ENCODE measurements at regions not wholly inside any gene's neighbourhood (a gene's known extent, or its start where the extent isn't known, plus 50 kb on each side); places are given as distances from the start of the nearest gene placed in this dataset.

- Histone ChIP-seq H2AK5ac (ENCODE audit: low read length) (no peak overlapping the region), H3K23ac (ENCODE audit: low read length) (no peak overlapping the region), H4K8ac (ENCODE audit: low read depth, low read length) (no peak overlapping the region), H3K36me3 (ENCODE audit: control insufficient read depth in 1 of 2, insufficient read depth in 2 of 2, low read length in 2 of 2) (no peaks in the 10 kb centered on the region), H3K18ac (ENCODE audit: low read length) (no peak overlapping the region), H3K4ac (ENCODE audit: low read depth, low read length) (no peak overlapping the region), H3K27me3 (ENCODE audit: insufficient read depth, low read length) (no peaks in the 10 kb centered on the region), H3K79me1 (ENCODE audit: low read length) (no peaks in the 10 kb centered on the region), H4K12ac (ENCODE audit: low read depth, low read length) (no peak overlapping the region), H3K79me2 (ENCODE audit: control insufficient read depth, insufficient read depth, low read length, poor library complexity) (no peaks in the 10 kb centered on the region), H3K27ac (ENCODE audit: low read depth, low read length) (no peak overlapping the region), H3K9me3 (ENCODE audit: insufficient read depth, low read depth, low read length) (peaks cover 5% of the 10 kb centered on the region), H3K4me3 (ENCODE audit: low read depth, low read length) (no peak overlapping the region), H3K4me2 (ENCODE audit: low read length) (no peak overlapping the region), H2BK5ac (ENCODE audit: low read depth, low read length, poor library complexity) (no peak overlapping the region), H4K91ac (ENCODE audit: low read depth, low read length) (no peak overlapping the region), H3K14ac (ENCODE audit: low read length) (no peak overlapping the region), H2BK12ac (ENCODE audit: low read length) (no peak overlapping the region), H3K4me1 (ENCODE audit: control insufficient read depth in 1 of 2, insufficient read depth in 2 of 2, low read length in 2 of 2) (no peaks in the 10 kb centered on the region), H2AFZ (ENCODE audit: insufficient read depth, low read length, poor library complexity) (no peak overlapping the region), H2BK120ac (ENCODE audit: insufficient read depth, low read length, poor library complexity) (no peak overlapping the region), H3K9ac (ENCODE audit: low read length) (no peak overlapping the region)
- DNase-seq: no peak
- WGBS (ENCODE audit: extremely low coverage, insufficient coverage, insufficient read length): no CpG with 5 or more reads among the region's 2 CpGs
Measured at GRCh38 chr14:104445086-104445485, 134.5 kb upstream of the C14orf180 start.

- H3K27ac ChIP-seq (ENCODE audit: low read depth, low read length): no peak overlapping the region
- no peak overlapping the region for H3K4ac ChIP-seq (ENCODE audit: low read depth, low read length)
- no peak overlapping the region for H3K23ac ChIP-seq (ENCODE audit: low read length)
- H3K79me1 ChIP-seq (ENCODE audit: low read length): no peaks in the 10 kb centered on the region
- H2AFZ ChIP-seq (ENCODE audit: insufficient read depth, low read length, poor library complexity): no peak overlapping the region
- H2BK5ac ChIP-seq (ENCODE audit: low read depth, low read length, poor library complexity): no peak overlapping the region
- H3K4me1 ChIP-seq (ENCODE audit: control insufficient read depth in 1 of 2, insufficient read depth in 2 of 2, low read length in 2 of 2): no peaks in the 10 kb centered on the region
- H4K12ac ChIP-seq (ENCODE audit: low read depth, low read length): no peak overlapping the region
- H4K8ac ChIP-seq (ENCODE audit: low read depth, low read length): no peak overlapping the region
- H2BK12ac ChIP-seq (ENCODE audit: low read length): no peak overlapping the region
- no peak overlapping the region for H4K91ac ChIP-seq (ENCODE audit: low read depth, low read length)
- H2AK5ac ChIP-seq (ENCODE audit: low read length): no peak overlapping the region
- H3K18ac ChIP-seq (ENCODE audit: low read length): no peak overlapping the region
- WGBS (ENCODE audit: extremely low coverage, insufficient coverage, insufficient read length): no CpG with 5 or more reads among the region's 11 CpGs
- no peaks in the 10 kb centered on the region for H3K27me3 ChIP-seq (ENCODE audit: insufficient read depth, low read length)
- no peak for DNase-seq
- no peak overlapping the region for H3K9ac ChIP-seq (ENCODE audit: low read length)
- H3K4me2 ChIP-seq (ENCODE audit: low read length): no peak overlapping the region
- no peak overlapping the region for H3K14ac ChIP-seq (ENCODE audit: low read length)
- no peak overlapping the region for H3K4me3 ChIP-seq (ENCODE audit: low read depth, low read length)
- H3K79me2 ChIP-seq (ENCODE audit: control insufficient read depth, insufficient read depth, low read length, poor library complexity): no peaks in the 10 kb centered on the region
- H3K9me3 ChIP-seq (ENCODE audit: insufficient read depth, low read depth, low read length): peaks cover 9% of the 10 kb centered on the region
- H3K36me3 ChIP-seq (ENCODE audit: control insufficient read depth in 1 of 2, insufficient read depth in 2 of 2, low read length in 2 of 2): no peaks in the 10 kb centered on the region
- H2BK120ac ChIP-seq (ENCODE audit: insufficient read depth, low read length, poor library complexity): no peak overlapping the region
Measured at GRCh38 chr14:104445832-104446381, 133.7 kb upstream of the C14orf180 start.

GRCh38 chr14:104446611-104447010 is 133.0 kb upstream of the C14orf180 start:
- no peak overlapping the region for H2AFZ ChIP-seq (ENCODE audit: insufficient read depth, low read length, poor library complexity)
- H2BK5ac ChIP-seq (ENCODE audit: low read depth, low read length, poor library complexity): no peak overlapping the region
- no peak overlapping the region for H3K4me3 ChIP-seq (ENCODE audit: low read depth, low read length)
- H4K91ac ChIP-seq (ENCODE audit: low read depth, low read length): no peak overlapping the region
- no peak overlapping the region for H3K18ac ChIP-seq (ENCODE audit: low read length)
- H3K36me3 ChIP-seq (ENCODE audit: control insufficient read depth in 1 of 2, insufficient read depth in 2 of 2, low read length in 2 of 2): no peaks in the 10 kb centered on the region
- no peaks in the 10 kb centered on the region for H3K27me3 ChIP-seq (ENCODE audit: insufficient read depth, low read length)
- H4K8ac ChIP-seq (ENCODE audit: low read depth, low read length): no peak overlapping the region
- no peak overlapping the region for H2BK12ac ChIP-seq (ENCODE audit: low read length)
- H3K79me2 ChIP-seq (ENCODE audit: control insufficient read depth, insufficient read depth, low read length, poor library complexity): no peaks in the 10 kb centered on the region
- H3K27ac ChIP-seq (ENCODE audit: low read depth, low read length): no peak overlapping the region
- no peak overlapping the region for H3K4me2 ChIP-seq (ENCODE audit: low read length)
- H3K79me1 ChIP-seq (ENCODE audit: low read length): no peaks in the 10 kb centered on the region
- no peak overlapping the region for H4K12ac ChIP-seq (ENCODE audit: low read depth, low read length)
- no peaks in the 10 kb centered on the region for H3K4me1 ChIP-seq (ENCODE audit: control insufficient read depth in 1 of 2, insufficient read depth in 2 of 2, low read length in 2 of 2)
- no peak overlapping the region for H2AK5ac ChIP-seq (ENCODE audit: low read length)
- no peak overlapping the region for H3K9ac ChIP-seq (ENCODE audit: low read length)
- no peak overlapping the region for H3K23ac ChIP-seq (ENCODE audit: low read length)
- no CpG with 5 or more reads among the region's 6 CpGs for WGBS (ENCODE audit: extremely low coverage, insufficient coverage, insufficient read length)
- H2BK120ac ChIP-seq (ENCODE audit: insufficient read depth, low read length, poor library complexity): no peak overlapping the region
- no peak overlapping the region for H3K14ac ChIP-seq (ENCODE audit: low read length)
- peaks cover 9% of the 10 kb centered on the region for H3K9me3 ChIP-seq (ENCODE audit: insufficient read depth, low read depth, low read length)
- H3K4ac ChIP-seq (ENCODE audit: low read depth, low read length): no peak overlapping the region
- no peak for DNase-seq

- H3K23ac ChIP-seq (ENCODE audit: low read length): no peak overlapping the region
- no peak for DNase-seq
- H2AFZ ChIP-seq (ENCODE audit: insufficient read depth, low read length, poor library complexity): no peak overlapping the region
- no peak overlapping the region for H2AK5ac ChIP-seq (ENCODE audit: low read length)
- H3K9ac ChIP-seq (ENCODE audit: low read length): no peak overlapping the region
- no peak overlapping the region for H3K14ac ChIP-seq (ENCODE audit: low read length)
- no peak overlapping the region for H3K4me2 ChIP-seq (ENCODE audit: low read length)
- H2BK12ac ChIP-seq (ENCODE audit: low read length): no peak overlapping the region
- no peaks in the 10 kb centered on the region for H3K27me3 ChIP-seq (ENCODE audit: insufficient read depth, low read length)
- no peak overlapping the region for H4K91ac ChIP-seq (ENCODE audit: low read depth, low read length)
- H2BK120ac ChIP-seq (ENCODE audit: insufficient read depth, low read length, poor library complexity): no peak overlapping the region
- no peaks in the 10 kb centered on the region for H3K36me3 ChIP-seq (ENCODE audit: control insufficient read depth in 1 of 2, insufficient read depth in 2 of 2, low read length in 2 of 2)
- no peaks in the 10 kb centered on the region for H3K79me1 ChIP-seq (ENCODE audit: low read length)
- no peak overlapping the region for H3K18ac ChIP-seq (ENCODE audit: low read length)
- no peak overlapping the region for H2BK5ac ChIP-seq (ENCODE audit: low read depth, low read length, poor library complexity)
- no peaks in the 10 kb centered on the region for H3K79me2 ChIP-seq (ENCODE audit: control insufficient read depth, insufficient read depth, low read length, poor library complexity)
- no peak overlapping the region for H4K8ac ChIP-seq (ENCODE audit: low read depth, low read length)
- no CpG with 5 or more reads among the region's 1 CpG for WGBS (ENCODE audit: extremely low coverage, insufficient coverage, insufficient read length)
- H3K27ac ChIP-seq (ENCODE audit: low read depth, low read length): no peak overlapping the region
- no peaks in the 10 kb centered on the region for H3K4me1 ChIP-seq (ENCODE audit: control insufficient read depth in 1 of 2, insufficient read depth in 2 of 2, low read length in 2 of 2)
- H3K9me3 ChIP-seq (ENCODE audit: insufficient read depth, low read depth, low read length): peaks cover 9% of the 10 kb centered on the region
- H4K12ac ChIP-seq (ENCODE audit: low read depth, low read length): no peak overlapping the region
- no peak overlapping the region for H3K4ac ChIP-seq (ENCODE audit: low read depth, low read length)
- no peak overlapping the region for H3K4me3 ChIP-seq (ENCODE audit: low read depth, low read length)
Measured at GRCh38 chr14:104447750-104448149, 131.8 kb upstream of the C14orf180 start.
